Cardiac muscle cell (in vitro differentiated cells and primary cell): ENCODE measurements at regions not wholly inside any gene's neighbourhood (a gene's known extent, or its start where the extent isn't known, plus 50 kb on each side); places are given as distances from the start of the nearest gene placed in this dataset.
"Not testable (repeated sequence)": the region's sequence is repeated elsewhere in the genome, so short reads cannot be mapped to it uniquely, and the experiment has no call there.

ENCODE experiments used
- DNase-seq, 2 donors: peaks; one replicate each; pipeline versions ENCODE4 v3.0.0 to v3.0.0-alpha.2; 2010 to 2017; ENCODE audit warnings: low read depth in 1 of 2, low spot score in 1 of 2
- H3K27ac ChIP-seq: fragments of 200-600 bp; sonication (generic); 2 replicates; pipeline ENCODE4 v1.5.1; 2016
- H3K27me3 ChIP-seq: fragments of 200-600 bp; sonication (generic); 2 replicates; pipeline ENCODE4 v1.6.0; 2016; ENCODE audit warnings: control low read depth
- H3K36me3 ChIP-seq: fragments of 200-600 bp; sonication (generic); 2 replicates; pipeline ENCODE4 v1.5.1; 2016; ENCODE audit warnings: control low read depth
- H3K4me1 ChIP-seq: fragments of 200-600 bp; sonication (generic); 2 replicates; pipeline ENCODE4 v1.8.1; 2017; ENCODE audit warnings: low read depth, mild to moderate bottlenecking, mixed run types
- H3K4me3 ChIP-seq: fragments of 200-600 bp; sonication (generic); 2 replicates; pipeline ENCODE4 v1.5.1; 2016; ENCODE audit warnings: mild to moderate bottlenecking
- H3K9me3 ChIP-seq: fragments of 200-600 bp; sonication (generic); 2 replicates; pipeline ENCODE4 v1.5.1; 2017; ENCODE audit warnings: low read depth, mild to moderate bottlenecking, control low read depth
- TF ChIP-seq, protein P1 (sequence below): IDR thresholded peaks from 2 replicates; pipeline ENCODE4 v1.5.1; 2012; ENCODE audit warnings: low read depth, mild to moderate bottlenecking, low read length

DNA sequence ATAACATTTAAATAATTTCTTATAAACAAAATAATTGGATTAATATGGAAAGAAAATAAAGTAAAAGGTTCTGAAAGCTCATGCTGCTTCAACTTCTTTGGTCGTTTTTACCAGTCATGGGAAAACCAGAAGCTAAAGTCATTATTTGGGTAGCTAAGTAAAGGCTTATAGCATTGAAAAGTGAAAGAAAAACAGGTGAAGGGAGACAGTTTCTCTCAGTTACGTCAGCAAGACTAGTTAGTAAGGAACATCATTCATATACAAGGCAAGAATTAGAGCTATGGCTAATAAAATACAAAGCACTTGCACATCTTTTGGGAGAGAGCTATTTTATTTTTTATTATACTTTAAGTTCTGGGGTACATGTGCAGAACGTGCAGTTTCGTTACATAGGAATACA, 170.3 kb upstream of the SYT10 start:
- Histone ChIP-seq H3K4me3 (no peak overlapping the region), H3K9me3 (no peaks in the 10 kb centered on the region), H3K27ac (no peak overlapping the region), H3K36me3 (no peaks in the 10 kb centered on the region), H3K27me3 (no peaks in the 10 kb centered on the region), H3K4me1 (peaks cover 6% of the 10 kb centered on the region)
- no peak for DNase-seq
- TF ChIP-seq, protein P1, sequence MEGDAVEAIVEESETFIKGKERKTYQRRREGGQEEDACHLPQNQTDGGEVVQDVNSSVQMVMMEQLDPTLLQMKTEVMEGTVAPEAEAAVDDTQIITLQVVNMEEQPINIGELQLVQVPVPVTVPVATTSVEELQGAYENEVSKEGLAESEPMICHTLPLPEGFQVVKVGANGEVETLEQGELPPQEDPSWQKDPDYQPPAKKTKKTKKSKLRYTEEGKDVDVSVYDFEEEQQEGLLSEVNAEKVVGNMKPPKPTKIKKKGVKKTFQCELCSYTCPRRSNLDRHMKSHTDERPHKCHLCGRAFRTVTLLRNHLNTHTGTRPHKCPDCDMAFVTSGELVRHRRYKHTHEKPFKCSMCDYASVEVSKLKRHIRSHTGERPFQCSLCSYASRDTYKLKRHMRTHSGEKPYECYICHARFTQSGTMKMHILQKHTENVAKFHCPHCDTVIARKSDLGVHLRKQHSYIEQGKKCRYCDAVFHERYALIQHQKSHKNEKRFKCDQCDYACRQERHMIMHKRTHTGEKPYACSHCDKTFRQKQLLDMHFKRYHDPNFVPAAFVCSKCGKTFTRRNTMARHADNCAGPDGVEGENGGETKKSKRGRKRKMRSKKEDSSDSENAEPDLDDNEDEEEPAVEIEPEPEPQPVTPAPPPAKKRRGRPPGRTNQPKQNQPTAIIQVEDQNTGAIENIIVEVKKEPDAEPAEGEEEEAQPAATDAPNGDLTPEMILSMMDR = no peak

DNA sequence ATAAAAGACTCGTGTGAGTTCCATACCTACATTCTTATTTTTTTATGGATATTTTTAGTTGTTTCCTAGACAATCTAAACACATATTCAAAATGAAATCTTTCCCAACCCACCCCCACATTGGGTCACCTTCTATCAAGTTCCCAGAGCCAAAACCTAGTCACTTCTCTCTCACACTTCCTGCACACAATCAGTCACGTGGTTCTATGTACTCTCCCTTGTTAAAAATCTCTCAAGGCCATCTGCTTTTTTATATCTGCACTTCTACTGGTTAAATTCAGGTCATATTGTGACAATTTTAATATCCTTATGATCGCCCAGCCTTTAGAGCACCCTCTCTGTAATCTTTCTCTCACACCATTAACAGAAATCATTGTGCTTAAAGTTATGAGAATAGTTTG, 175.0 kb upstream of the SYT10 start:
- no peak overlapping the region for H3K27ac ChIP-seq
- no peaks in the 10 kb centered on the region for H3K4me1 ChIP-seq
- TF ChIP-seq, protein P1 = no peak
- DNase-seq = no peak
- no peak overlapping the region for H3K4me3 ChIP-seq
- no peaks in the 10 kb centered on the region for H3K36me3 ChIP-seq
- no peaks in the 10 kb centered on the region for H3K27me3 ChIP-seq
- no peaks in the 10 kb centered on the region for H3K9me3 ChIP-seq

DNA sequence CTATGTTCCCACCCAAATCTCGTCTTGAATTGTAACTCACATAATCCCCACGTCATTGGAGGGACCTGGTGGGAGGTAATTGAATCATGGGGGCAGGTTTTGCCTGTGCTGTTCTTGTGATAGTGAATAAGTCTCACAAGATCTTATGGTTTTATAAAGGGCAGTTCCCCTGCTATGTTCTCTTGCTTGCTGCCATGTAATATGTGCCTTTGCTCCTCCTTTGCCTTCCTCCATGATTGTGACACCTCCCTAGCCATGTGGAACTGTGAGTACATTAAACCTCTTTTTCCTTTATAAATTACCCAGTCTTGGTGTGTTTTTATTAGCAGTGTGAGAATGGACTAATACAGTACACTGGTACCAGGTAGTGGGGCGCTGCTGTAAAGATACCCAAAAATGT, 177.6 kb upstream of the SYT10 start:
- H3K36me3 ChIP-seq = no peaks in the 10 kb centered on the region
- no peak for DNase-seq
- no peaks in the 10 kb centered on the region for H3K4me1 ChIP-seq
- no peaks in the 10 kb centered on the region for H3K9me3 ChIP-seq
- TF ChIP-seq, protein P1 = no peak
- no peaks in the 10 kb centered on the region for H3K27me3 ChIP-seq
- no peak overlapping the region for H3K27ac ChIP-seq
- H3K4me3 ChIP-seq = no peak overlapping the region

DNA sequence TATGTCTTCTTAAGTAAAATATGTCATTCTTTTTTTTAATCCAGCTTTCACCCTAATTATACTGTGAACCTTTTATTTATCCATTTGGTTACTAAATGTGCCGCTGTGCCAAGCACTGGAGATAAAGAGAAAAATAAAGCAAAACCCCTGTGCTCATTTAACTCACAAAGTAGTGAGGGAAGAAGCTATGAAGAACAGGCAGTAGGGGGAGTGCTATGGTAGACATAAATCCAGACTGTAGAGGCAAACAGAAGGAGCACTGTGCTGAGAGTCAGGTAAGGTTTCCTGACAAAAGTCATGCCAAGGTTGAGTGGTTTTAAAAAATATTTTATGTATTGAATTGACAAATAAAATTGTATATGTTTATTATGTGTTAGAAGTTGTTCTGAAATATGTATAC, 188.5 kb upstream of the SYT10 start:
- Histone ChIP-seq H3K36me3 (no peaks in the 10 kb centered on the region), H3K4me3 (no peak overlapping the region), H3K27me3 (no peaks in the 10 kb centered on the region), H3K4me1 (no peaks in the 10 kb centered on the region), H3K9me3 (no peaks in the 10 kb centered on the region), H3K27ac (no peak overlapping the region)
- TF ChIP-seq, protein P1 = no peak
- DNase-seq = no peak

DNA sequence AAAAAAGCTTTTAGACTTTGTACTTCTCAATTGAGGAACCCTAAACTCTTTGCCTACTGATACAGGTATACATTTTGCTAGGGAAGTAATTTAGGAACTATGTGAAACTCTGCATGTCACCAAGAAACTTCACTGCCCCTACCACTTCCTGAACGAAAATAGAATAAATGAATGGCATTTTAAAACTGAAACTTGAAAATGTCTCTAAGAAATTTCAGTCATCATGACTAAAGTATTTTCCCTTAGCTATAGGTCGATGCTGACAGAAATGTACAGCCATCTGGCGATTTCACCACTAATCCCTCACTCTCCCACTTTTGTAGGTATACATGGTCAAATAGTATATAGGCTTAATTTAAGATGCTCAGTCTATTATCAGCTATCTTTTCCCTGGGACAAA, 194.9 kb upstream of the SYT10 start:
- no peak overlapping the region for H3K27ac ChIP-seq
- H3K9me3 ChIP-seq = no peaks in the 10 kb centered on the region
- no peaks in the 10 kb centered on the region for H3K36me3 ChIP-seq
- no peaks in the 10 kb centered on the region for H3K4me1 ChIP-seq
- no peak overlapping the region for H3K4me3 ChIP-seq
- DNase-seq = no peak
- H3K27me3 ChIP-seq = no peaks in the 10 kb centered on the region
- TF ChIP-seq, protein P1 = no peak

DNA sequence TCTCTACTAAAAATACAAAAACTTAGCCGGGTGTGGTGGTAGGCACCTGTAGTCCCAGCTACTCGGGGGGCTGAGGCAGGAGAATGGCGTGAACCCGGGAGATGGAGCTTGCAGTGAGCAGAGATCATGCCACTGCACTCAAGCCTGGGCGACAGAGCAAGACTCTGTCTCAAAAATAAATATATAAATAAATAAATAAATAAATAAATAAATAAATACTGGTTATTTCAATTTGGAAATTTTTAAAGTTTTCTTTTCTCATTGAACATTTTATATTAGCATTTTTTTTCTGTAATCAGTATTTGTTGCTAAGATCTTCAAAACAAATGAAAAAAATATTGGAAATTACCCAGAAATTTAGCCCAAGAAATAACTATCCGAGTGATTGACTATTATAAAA, 197.3 kb upstream of the SYT10 start:
- H3K4me3 ChIP-seq, H3K27ac ChIP-seq, H3K36me3 ChIP-seq, H3K27me3 ChIP-seq, H3K4me1 ChIP-seq, DNase-seq, H3K9me3 ChIP-seq: not testable (repeated sequence)
